K562 (cell line): ENCODE measurements at regions not wholly inside any gene's neighbourhood (a gene's known extent, or its start where the extent isn't known, plus 50 kb on each side); places are given as distances from the start of the nearest gene placed in this dataset.

Experiments
- ATAC-seq: fragments of 200-7000 bp; cut with Tn5 transposase; 3 replicates; pipeline ENCODE4 v1.9.1; 2020; ENCODE audit warnings: moderate library complexity
- BruUV-seq: library from RNA; stranded (reverse); fragments of 400-500 nt; replicated peaks from 2 replicates; lab custom pipeline; 2021; lab: Mats Ljungman, UMichigan
- CTCF ChIA-PET: fragments of 300-600 bp; formaldehyde crosslinking; extraction: SDS; loops from one replicate; lab custom pipeline; 2021; ENCODE audit warnings: low intra/inter-chr PET ratio; lab: Yijun Ruan, JAX
- POLR2A ChIA-PET: fragments of 300-600, 350-650 bp; sonication (Branson Sonifier 250); formaldehyde crosslinking; extraction: SDS; loops from one replicate; lab custom pipeline; 2021; ENCODE audit warnings: antibody characterized with exemption, inconsistent platforms; lab: Yijun Ruan, JAX
- DNase-seq, 4 experiments: peaks; one replicate each; pipeline versions ENCODE4 v3.0.0 to v3.0.0-alpha.2; 2011 to 2018; ENCODE audit warnings: low spot score in 3 of 4, mixed read lengths in 3 of 4; ENCODE audit errors: extremely low read depth in 1 of 4
- FAIRE-seq: peaks from 2 replicates; lab custom pipeline; 2011; peaks lifted over from hg19 to GRCh38; lab: Jason Lieb, UNC
- H2AFZ ChIP-seq: 2 replicates; pipeline ENCODE4 v1.6.0; 2011; ENCODE audit warnings: low read depth, low read length, control low read depth, inconsistent platforms
- H3K27ac ChIP-seq: fragments of 200-600 bp; 3 replicates; pipeline ENCODE4 v1.8.0; 2011; ENCODE audit warnings: low read depth, mild to moderate bottlenecking, control low read depth, inconsistent platforms, low read length, moderate library complexity, mixed read lengths; ENCODE audit errors: extremely low read depth
- H3K27me3 ChIP-seq, 2 experiments: fragments of 300-600 bp in 1 of 2; 2 replicates in 1 of 2; 3 replicates in 1 of 2; pipeline versions ENCODE4 v1.6.0 to v1.8.0; 2011; ENCODE audit warnings: inconsistent platforms in 2 of 2, low read length in 2 of 2, mild to moderate bottlenecking in 1 of 2, mixed read lengths in 1 of 2, moderate library complexity in 1 of 2; ENCODE audit not compliant: control insufficient read depth in 2 of 2, insufficient read depth in 2 of 2
- H3K36me3 ChIP-seq: fragments of 300-600 bp; 3 replicates; pipeline ENCODE4 v1.8.0; 2011; ENCODE audit warnings: mild to moderate bottlenecking, low read length, inconsistent platforms; ENCODE audit not compliant: control insufficient read depth, insufficient read depth
- H3K4me1 ChIP-seq, 2 experiments: fragments of 200-600 bp in 1 of 2; replicated peaks in 1 of 2; 2 replicates in 1 of 2; 3 replicates in 1 of 2; pipeline versions ENCODE4 v1.5.1 to v1.8.0; 2011; ENCODE audit warnings: inconsistent platforms in 2 of 2, low read length in 2 of 2, mild to moderate bottlenecking in 1 of 2, mixed read lengths in 1 of 2, moderate library complexity in 1 of 2; ENCODE audit not compliant: control insufficient read depth in 2 of 2, insufficient read depth in 2 of 2
- H3K4me2 ChIP-seq: 2 replicates; pipeline ENCODE4 v1.6.1; 2011; ENCODE audit warnings: low read length, control low read depth, inconsistent platforms, mixed read lengths; ENCODE audit not compliant: insufficient read depth
- H3K4me3 ChIP-seq: fragments of 200-600 bp; sonication (generic), shearing (Covaris generic); 2 replicates; pipeline ENCODE4 v1.5.1; 2016; ENCODE audit warnings: control low read depth, inconsistent platforms
- H3K79me2 ChIP-seq: fragments of 200-600 bp; 3 replicates; pipeline ENCODE4 v1.8.0; 2011; ENCODE audit warnings: low read length, inconsistent platforms; ENCODE audit not compliant: control insufficient read depth, insufficient read depth
- H3K9ac ChIP-seq, 2 experiments: 2 replicates each; pipeline versions ENCODE4 v1.6.0 to v1.6.1; 2011; ENCODE audit warnings: low read depth in 2 of 2, low read length in 2 of 2, control low read depth in 1 of 2, inconsistent platforms in 1 of 2, mild to moderate bottlenecking in 1 of 2, mixed read lengths in 1 of 2; ENCODE audit not compliant: insufficient read depth in 1 of 2
- H3K9me1 ChIP-seq: one replicate; pipeline ENCODE4 v1.6.0; 2011; ENCODE audit warnings: inconsistent platforms, mild to moderate bottlenecking, low read length, moderate library complexity; ENCODE audit not compliant: control insufficient read depth, insufficient read depth
- H3K9me3 ChIP-seq: replicated peaks from 2 replicates; pipeline ENCODE4 v1.5.1; 2011; ENCODE audit warnings: low read depth, low read length, inconsistent platforms; ENCODE audit not compliant: control insufficient read depth, insufficient read depth
- H4K20me1 ChIP-seq: replicated peaks from 2 replicates; pipeline ENCODE4 v1.6.1; 2011; ENCODE audit warnings: low read length, inconsistent platforms, mixed read lengths; ENCODE audit not compliant: control insufficient read depth, insufficient read depth
- ASH1L ChIP-seq: fragments of 450-650 bp; IDR thresholded peaks from 2 replicates; pipeline ENCODE4 v1.6.1; 2018; ENCODE audit warnings: borderline replicate concordance, mild to moderate bottlenecking, low read depth; ENCODE audit not compliant: partially characterized antibody
- CREBBP ChIP-seq: IDR thresholded peaks from one replicate; pipeline ENCODE4 v1.6.1; 2012; ENCODE audit warnings: low read depth, mild to moderate bottlenecking, control low read depth, inconsistent platforms, low read length
- NEUROD1 ChIP-seq: fragments of 150-350 bp; IDR thresholded peaks from 2 replicates; pipeline ENCODE4 v1.6.1; 2014; ENCODE audit warnings: borderline replicate concordance, low read length, low read depth; ENCODE audit not compliant: partially characterized antibody
- RBBP5 ChIP-seq: fragments of 200-600 bp; sonication (generic); IDR thresholded peaks from 2 replicates; pipeline ENCODE4 v1.6.1; 2012; ENCODE audit warnings: borderline replicate concordance, mild to moderate bottlenecking, low read length, control low read depth, inconsistent platforms; ENCODE audit not compliant: insufficient read depth, poor library complexity, severe bottlenecking
- RBM22 ChIP-seq: fragments of 200-400 bp; formaldehyde crosslinking; IDR thresholded peaks from 2 replicates; pipeline ENCODE4 v1.6.1; 2018; ENCODE audit warnings: low read length, low read depth; ENCODE audit not compliant: poor library complexity, severe bottlenecking
- RBM39 ChIP-seq: fragments of 200-400 bp; formaldehyde crosslinking; optimal IDR thresholded peaks from 2 replicates; pipeline ENCODE3; 2018; ENCODE audit warnings: low read depth, low read length
- SMAD4 ChIP-seq: fragments of 250-450 bp; sonication (Bioruptor Pico); conservative IDR thresholded peaks from 2 replicates; pipeline ENCODE4 v1.8.0; 2021; ENCODE audit warnings: inconsistent platforms, mild to moderate bottlenecking, moderate library complexity
- TAF7 ChIP-seq: fragments of 450-650 bp; IDR thresholded peaks from 2 replicates; pipeline ENCODE4 v1.6.1; 2016; ENCODE audit warnings: missing genetic modification characterization, missing compliant biosample characterization
- ZNF253 ChIP-seq: fragments of 250-450 bp; sonication (Bioruptor Pico); conservative IDR thresholded peaks from 2 replicates; pipeline ENCODE4 v1.6.1; 2021; ENCODE audit warnings: mild to moderate bottlenecking
- ZNF384 ChIP-seq: IDR thresholded peaks from 2 replicates; pipeline ENCODE4 v1.6.1; 2012; ENCODE audit warnings: low read depth, low read length, improper control_type of control experiment
- WGBS: fragments of 100-300 bp; shearing (Covaris generic); methylation state at CpG from one replicate; pipeline ENCODE4 v1.1.6; 2016; ENCODE audit warnings: low coverage, mixed read lengths; ENCODE audit not compliant: insufficient coverage; ENCODE audit errors: missing lambda C conversion rate; 5-methylcytosine and 5-hydroxymethylcytosine counted together
- in situ Hi-C: fragments of 300-500 bp; cut with MboI; formaldehyde crosslinking; loops from 4 replicates; pipeline ENCODE4 v1.15.0; 2018; ENCODE audit warnings: inconsistent platforms, mixed read lengths
- intact Hi-C: fragments of 100-400 bp; cut with micrococcal nuclease; formaldehyde crosslinking; loops from 2 replicates; pipeline ENCODE4 v1.14.2; 2022
- TF ChIP-seq, protein P1 (sequence below): IDR thresholded peaks from 2 replicates; pipeline ENCODE4 v1.6.1; 2011; ENCODE audit not compliant: insufficient read length; ENCODE audit errors: extremely low read depth

- CTCF ChIA-PET: no interaction called here
- peaks cover 11 to 14% of the 10 kb centered on the region in 2 experiments; a peak in 4 of 5 replicates for H3K4me1 ChIP-seq
- TF ChIP-seq NEUROD1: no peak
- no peak for TF ChIP-seq SMAD4 (CRISPR knock-in tag)
- TF ChIP-seq CREBBP: no peak
- no peak for TF ChIP-seq ZNF253 (CRISPR knock-in tag)
- TF ChIP-seq ASH1L: no peak
- no peak for TF ChIP-seq RBM22
- TF ChIP-seq, protein P1, sequence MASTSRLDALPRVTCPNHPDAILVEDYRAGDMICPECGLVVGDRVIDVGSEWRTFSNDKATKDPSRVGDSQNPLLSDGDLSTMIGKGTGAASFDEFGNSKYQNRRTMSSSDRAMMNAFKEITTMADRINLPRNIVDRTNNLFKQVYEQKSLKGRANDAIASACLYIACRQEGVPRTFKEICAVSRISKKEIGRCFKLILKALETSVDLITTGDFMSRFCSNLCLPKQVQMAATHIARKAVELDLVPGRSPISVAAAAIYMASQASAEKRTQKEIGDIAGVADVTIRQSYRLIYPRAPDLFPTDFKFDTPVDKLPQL: no peak
- TF ChIP-seq TAF7 (tag): no peak
- no peak for TF ChIP-seq ZNF384
- no peak for TF ChIP-seq RBBP5
- TF ChIP-seq RBM39: no peak
- H2AFZ ChIP-seq: no peak overlapping the region
- ATAC-seq (no peak), FAIRE-seq (no peak), DNase-seq (no peak)
- H3K4me2 ChIP-seq: no peak overlapping the region
- H4K20me1 ChIP-seq: no peaks in the 10 kb centered on the region
- in situ Hi-C loops: no loop called here
- no peaks in the 10 kb centered on the region for H3K9me3 ChIP-seq
- H3K4me3 ChIP-seq: no peak overlapping the region
- intact Hi-C loops: loop anchor here (5.0 kb wide), 1 partner anchor 488 kb away; no protein-coding TSS in a partner anchor
- no peak overlapping the region for H3K9ac ChIP-seq
- 57% methylated on average over 7 of the region's 7 CpGs for WGBS
- POLR2A ChIA-PET: interaction anchor here (1.2 kb wide), 1 partner anchor 10 kb away, joined by 3 read pairs; no protein-coding TSS in a partner anchor
- H3K79me2 ChIP-seq: no peaks in the 10 kb centered on the region
- H3K36me3 ChIP-seq: no peaks in the 10 kb centered on the region
- H3K27ac ChIP-seq: no peak overlapping the region
- H3K9me1 ChIP-seq: no peaks in the 10 kb centered on the region
- no peaks in the 10 kb centered on the region for H3K27me3 ChIP-seq
- BruUV-seq: no TSS peak
Measured at GRCh38 chr2:65550246-65550645, 117.8 kb upstream of the SPRED2 start.
